ENCODE measurements at regions not wholly inside any gene's neighbourhood (a gene's known extent, or its start where the extent isn't known, plus 50 kb on each side); places are given as distances from the start of the nearest gene placed in this dataset.

DNA sequence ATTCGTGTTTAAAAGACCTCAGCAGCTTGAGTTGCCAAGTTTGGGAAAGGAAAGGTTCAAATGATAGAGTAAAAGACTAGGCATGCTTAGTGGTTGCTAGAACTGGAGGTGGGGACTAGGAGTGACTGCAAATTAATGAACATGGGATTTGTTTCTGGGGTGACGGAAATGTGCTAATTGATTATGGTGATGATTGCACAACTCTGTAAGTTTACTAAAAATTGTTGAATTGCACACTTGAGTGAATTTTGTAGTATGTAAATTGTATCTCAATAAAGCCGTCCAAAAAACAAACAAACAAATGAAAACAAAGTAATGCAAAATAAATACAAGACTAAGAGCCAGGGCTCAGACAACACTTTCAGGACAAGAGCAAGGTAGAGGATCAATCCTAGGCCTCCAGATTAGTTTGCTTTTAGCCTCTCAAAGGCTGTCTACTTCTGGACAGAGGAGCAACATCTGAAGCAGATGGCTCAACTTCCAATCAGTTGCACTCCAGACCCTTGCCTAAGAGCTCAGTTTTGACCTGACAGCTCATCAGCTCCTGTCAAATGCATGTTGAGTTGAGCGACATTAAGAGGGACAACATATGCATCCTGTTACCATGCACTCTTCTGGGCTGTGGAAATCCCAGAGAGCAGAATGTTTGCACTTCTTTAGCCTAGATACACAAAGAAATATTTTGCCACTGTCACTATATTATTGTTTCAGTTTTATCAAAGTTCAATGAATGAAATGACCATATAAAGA, 111.2 kb upstream of the ASIC2 start:
- no peak for DNase-seq

DNA sequence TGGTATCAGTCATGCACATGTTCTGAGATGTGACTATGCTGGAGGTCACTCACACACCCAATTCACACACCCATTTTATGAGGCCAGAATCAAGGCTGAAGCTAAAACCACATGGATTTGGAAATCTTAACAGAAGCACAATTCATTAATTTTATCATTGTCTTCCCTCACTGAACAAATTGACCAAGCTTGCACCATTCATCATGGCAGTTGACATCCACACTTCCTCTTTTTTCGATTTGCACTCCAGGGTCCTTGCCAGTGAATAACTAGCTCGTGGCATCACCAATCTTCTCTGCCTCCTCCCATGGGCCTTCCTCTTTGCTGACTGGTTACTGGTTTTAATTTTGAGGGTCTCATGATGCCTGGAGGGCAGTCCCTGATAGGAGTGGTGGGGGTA, 123.0 kb upstream of the ASIC2 start:
- no peak for DNase-seq

DNA sequence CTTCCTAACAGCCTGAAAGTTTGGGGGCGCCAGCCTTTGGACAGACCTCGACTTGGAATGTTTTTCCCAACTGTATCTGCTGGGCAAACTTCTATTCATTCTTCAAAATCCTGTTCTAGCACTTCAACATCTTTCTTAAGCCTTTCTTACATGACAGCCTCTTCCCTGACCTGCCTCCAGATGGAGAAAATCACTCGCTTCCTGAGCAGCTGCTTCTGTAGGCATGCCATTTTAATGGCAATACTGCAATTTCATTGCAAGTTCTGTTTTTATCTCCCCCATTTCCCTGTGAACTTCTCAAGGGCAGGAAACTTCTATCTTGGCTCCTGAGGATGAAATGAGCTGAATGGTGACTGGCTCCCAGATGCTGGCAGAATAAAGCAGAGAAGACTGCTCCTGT, 128.8 kb upstream of the ASIC2 start:
- no peak for DNase-seq

DNA sequence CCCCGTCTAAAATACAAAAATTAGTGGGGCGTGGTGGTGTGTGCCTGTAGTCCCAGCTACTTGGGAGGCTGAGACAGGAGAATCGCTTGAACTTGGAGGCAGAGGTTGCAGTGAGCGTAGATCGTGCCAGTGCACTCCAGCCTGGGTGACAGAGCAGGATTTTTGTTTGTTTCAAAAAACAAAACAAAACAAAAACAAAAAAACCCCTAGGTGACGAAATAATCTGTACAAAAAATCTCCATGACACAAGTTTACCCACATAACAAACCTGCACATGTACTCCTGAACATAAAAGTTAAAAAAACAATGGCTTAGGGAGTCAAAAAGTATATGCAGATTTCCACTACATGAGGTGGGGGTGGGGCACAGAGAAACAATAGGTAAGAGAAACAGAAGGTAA, 140.5 kb upstream of the ASIC2 start:
- no peak for DNase-seq

DNA sequence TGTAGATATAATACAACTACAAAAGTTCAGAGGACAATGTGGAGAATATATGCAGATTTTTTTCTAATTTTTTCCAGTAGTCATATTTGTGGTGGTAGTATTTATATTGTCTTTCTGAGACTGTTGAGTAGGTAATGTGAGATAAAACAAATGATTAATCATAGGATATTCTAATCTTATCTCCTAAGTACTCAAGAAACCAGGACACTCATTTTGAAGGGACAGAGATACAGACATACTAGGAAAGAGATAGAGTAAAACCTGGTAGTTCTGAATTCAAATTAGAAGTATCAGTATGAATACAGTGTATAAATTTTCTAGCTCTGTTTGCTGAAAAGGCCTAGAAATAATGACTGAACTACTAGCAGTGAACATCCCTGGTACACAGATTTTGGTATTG, 141.7 kb upstream of the ASIC2 start:
- DNase-seq, result no peak

DNA sequence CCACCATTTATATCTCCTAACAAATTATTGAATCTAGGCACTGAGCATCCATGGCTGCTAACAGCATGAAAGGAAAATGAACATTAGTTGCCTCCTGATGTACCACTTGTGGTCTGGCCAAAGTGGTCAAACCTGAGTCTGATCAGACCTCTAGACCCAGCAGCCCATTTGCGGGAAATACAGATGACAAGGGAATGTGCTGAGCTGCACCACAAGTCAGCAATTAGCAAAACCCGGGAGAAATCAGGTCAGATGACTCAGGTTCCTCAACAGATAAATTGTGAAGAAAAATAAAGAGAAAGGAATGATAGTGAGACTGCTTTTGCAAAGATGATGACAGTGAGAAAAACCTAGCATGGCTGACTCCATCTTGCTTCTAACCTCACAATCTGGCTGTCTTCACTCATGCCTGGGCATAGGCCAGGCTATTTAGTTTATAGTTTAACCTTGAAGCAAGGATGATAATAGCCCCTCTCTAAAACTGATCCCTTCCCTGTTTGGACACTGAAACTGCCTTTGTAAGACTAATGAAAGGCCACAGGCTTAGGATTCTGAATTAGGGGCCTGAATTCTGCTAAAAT, 142.7 kb upstream of the ASIC2 start:
- no peak for DNase-seq

DNA sequence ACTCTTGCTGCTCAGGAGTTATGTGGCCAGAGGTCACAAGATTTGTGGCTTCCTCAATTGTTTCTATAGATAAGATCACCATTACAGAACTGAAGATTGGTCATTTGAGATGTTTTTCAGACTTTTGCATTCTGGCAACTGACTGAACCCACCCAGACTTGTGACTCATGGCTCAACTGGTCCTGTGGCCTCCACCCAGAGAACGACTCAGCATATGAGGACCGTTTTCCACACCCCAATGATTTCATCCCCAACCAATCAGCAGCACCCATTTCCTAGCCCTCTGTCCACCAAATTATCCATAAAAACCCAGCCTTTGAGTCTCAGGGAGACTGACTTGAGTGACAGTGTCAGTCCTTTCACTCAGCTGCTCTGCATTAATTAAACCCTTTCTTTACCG, 143.2 kb upstream of the ASIC2 start:
- DNase-seq, result no peak

DNA sequence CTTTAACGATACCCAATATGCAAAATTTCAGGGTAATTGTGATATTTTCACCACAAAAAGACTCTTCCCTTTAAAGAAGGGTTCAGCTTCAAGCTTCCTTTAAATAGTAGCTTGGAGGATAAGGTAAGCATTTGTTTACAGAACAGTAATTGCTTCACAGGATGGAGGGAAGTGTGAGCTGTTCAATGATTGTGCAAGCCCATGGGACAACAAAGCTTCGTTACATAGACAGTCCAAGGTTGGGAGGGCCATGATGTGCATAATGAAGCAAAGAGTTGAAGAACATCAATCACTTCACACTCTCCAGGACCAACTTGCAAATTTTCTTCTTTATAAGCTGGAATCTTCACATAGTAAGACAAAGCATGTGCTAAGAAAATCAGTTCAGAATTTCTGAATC, 145.0 kb upstream of the ASIC2 start:
- no peak for DNase-seq

DNA sequence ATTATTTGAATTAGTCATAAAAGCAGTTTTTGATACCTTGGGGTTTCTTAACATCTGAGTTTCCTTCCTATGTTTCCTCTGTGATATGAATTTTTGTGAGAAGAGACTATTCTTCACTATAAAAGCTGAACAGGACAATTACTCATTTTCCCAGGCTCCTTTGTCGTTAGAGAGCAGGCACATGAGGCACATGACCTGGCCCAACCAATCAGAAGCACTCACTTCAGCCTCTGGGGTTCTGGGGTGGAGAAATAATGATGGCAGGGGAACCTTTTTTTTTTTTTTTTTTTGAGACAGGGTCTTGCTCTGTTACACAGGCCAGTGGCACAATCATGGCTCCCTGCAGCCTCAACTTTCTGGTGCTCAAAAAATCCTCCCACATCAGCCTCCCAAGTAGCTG, 145.5 kb upstream of the ASIC2 start:
- no peak for DNase-seq

DNA sequence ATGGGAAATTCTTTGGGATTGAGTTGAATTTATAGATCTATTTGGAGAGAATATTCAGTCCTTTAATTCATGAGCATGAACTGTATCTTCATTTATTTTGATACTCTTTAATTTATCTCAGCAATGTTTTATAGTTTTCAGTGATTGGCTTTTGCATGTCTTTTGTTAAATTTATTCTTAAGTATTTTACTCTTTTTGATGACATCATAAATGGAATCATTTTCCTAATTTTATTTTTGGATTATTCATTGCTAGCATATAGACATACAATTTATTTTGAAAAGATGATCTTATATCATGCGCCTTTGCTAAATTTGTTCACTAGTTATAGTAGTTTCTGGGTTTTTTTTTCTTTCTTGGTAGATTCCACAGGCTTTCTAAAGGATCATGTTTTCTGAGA, 149.2 kb upstream of the ASIC2 start:
- DNase-seq, result no peak

DNA sequence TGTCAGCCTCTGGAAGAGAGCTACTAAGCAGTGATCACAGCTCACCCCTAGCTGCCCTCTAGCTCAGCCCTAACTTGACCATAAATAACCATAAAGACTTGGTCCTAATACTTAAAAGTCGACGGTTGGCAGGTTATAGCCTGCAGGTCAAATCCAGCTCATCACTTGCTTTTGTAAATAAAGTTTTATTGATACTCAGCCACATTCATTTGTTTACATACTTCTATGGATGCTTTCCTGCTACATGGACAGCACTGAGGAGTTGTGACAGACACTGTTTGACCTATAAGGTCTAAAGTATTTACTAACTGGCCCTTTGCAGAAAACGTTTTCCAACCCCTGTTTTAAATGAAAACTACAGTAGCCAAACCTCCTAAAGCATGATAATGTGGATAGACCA, 151.6 kb upstream of the ASIC2 start:
- DNase-seq, result no peak

DNA sequence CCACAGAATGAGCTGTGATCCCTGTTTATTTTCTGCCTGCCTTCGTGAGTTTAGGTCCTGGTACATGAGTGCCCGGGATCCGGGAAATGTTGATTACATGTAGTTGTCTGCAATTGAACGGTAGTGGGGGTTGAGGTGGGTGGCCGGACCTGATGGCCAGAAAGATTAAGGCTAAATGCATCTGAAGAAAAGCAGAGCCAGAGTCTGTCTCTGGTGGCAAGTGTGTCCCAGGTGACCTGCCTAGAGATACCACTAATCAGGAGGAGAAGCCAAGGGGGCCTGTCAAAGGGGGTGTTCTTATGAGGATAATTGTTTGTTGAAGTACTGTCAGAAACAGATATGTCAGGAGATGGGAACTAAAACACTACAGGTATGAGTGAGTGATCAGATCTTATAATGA, 154.0 kb upstream of the ASIC2 start:
- DNase-seq, result no peak

DNA sequence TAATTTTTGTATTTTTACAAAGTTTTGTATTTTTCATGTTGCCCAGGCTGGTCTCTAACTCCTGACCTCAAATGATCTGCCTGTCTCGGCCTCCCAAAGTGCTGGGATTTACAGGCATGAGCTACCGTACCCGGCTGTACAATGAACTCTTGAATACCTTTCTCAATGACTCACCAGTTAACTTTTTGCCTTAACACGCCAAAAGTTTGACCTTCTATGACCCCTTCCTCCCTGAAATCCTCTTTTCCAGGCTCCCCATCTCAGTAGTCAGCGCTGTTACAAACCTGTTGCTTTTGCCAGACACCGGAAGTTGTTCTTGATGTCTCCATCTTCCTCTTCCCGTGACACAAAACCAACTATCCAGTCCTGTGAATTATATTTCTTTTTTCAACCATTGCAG, 158.1 kb upstream of the ASIC2 start:
- no peak for DNase-seq

DNA sequence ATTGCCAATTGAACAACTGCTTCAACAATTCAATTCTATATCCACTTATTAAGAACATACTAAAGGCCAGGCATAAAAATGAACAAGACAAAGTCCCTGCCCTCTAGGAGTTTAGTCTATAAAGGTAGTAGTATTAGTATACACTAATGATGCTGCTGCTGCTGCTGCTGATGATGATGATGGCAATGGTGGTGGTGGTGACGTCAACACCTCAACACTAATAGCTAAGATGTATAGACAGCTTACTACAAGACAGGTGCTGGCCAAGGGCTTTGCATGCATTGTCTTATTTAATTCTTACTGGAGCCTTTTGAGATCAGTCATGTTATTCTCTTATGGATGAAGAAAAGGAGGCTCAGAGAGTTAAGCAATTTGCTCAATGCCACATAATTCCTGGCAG, 164.4 kb upstream of the ASIC2 start:
- DNase-seq, result no peak

DNA sequence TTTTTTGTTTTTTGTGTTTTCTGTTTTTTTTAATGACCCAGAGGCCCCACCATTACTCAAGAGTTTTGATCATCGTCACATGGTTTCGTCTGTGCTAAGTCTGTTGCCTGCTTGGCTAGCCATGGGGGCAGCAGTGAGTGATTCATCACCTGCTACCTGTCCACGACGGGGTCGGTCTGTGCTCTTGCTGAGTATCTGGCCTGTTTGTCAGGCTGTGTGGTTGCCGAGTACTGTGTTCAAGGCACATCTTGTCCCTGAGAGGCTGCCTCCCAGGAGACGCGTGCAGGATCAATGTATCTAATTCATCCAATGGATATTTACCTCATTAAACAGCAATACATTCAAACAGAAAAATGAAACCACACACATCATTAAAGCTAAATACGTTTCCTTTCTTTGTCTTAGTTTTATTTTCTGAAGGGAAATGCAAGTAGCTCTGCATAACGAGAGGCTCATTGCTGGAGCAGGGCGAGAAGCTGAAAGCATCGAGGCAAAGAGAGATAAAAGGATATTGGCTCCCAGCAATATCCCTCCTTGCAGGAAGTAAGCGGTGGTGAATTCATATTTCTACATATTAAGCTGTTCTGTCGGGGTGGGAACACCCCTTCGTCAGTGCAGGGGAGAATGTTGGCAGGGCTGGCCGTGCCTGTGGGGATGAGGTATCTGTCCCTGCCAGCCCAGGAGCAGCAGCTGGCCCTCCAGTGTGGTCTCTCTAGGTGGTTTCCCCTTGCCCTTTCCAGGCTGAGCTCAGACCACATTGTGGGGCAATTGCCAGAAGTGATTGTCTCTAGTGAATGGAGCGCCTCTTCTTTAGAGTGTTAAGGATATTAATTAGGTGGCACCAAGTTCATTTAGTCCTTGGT, 166.2 kb upstream of the ASIC2 start:
- DNase-seq, result no peak

DNA sequence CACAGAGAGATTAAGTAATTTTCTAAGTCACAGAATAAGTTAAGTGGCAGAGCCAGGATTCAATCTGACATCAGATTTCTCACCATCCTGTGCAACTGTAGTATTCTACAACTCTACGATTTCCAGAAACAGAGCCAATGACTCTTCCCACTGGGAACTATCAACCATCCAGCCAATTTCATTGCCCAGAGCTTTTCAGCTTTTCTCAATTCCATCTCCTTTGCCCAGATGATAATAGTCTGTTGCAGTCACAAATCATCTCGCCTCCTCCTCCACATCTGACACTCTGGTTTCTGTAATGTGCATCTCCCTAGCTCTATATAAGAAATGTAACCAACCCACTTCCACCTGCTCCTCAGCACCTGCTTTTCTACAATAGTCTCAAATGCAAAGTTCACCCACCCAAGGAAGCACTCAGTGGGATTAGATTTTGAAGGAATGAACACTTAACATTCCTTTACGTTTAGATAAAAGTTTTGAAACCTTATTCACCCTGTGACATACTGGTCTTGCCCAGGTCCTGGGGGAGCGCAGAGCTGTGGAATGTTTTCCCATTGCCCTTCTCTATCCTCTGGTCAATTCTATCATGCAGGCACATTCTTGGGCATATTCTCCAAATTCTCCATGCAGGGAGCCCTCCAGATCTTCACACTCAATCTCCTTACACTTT, 167.8 kb upstream of the ASIC2 start:
- DNase-seq, result no peak

DNA sequence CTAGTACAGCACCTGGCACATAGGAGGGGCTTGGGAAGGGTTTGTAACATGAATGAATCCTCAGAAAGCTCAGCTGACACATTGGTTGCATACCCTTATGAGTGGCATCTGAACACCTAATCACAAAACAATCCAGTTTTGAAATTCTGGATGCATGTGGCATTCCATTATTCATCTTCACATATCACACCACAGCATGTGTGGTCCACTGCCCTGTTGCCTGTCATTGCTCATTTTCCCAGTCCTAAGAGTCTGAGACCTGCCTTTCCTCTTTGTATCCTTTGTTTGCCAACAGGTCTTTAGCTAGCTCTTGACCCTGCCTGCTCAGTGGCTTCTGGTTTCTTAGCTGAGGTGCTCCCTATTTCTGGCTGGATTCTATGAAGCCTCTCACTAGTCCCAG, 170.8 kb upstream of the ASIC2 start:
- DNase-seq, result no peak

DNA sequence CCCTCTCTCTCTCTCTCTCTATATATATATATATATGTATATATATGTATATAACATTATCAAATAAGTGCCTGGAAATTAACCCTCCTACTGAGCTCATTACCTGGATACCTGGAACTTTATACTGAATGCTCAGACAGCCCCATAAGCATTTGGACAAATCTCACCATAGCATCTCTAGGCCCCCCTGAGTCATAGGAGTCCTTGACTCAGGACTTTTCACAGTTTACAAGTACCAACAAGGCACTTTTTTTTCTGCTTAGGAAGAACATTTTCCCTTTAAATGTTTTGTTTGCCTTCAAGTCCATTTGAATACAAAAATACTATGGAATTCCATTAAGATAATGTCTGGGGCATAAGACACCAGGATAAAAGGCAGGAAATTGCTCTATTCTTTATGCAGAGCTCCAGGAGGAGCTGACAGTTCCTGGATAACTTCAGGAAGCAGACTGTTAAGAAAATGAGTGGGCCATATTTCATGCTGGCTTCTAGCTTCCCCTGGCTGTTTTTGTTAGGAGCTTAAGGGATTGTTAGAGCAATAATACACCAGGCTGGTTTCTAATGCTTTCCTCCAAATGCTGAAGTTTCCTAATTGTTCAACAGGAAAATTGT, 171.7 kb upstream of the ASIC2 start:
- DNase-seq, result no peak

DNA sequence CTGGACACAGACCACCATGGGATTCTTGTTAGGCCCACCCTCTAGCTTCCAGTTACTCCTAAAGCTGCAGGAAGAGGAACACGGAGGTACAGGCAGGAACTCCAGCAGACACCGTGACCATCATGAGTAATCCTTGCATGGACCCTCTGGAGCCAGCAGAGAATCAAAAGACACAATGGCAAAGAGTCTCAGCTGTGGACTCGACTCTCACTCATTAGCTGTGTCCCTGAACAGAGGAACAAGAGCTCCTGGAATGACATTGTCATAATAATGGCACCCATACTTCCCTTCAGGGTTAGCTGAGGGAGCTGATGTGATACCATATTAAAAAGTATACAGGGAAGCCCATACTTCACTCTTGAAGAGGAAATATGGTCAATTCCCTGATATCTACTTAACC, 176.3 kb upstream of the ASIC2 start:
- no peak for DNase-seq

DNA sequence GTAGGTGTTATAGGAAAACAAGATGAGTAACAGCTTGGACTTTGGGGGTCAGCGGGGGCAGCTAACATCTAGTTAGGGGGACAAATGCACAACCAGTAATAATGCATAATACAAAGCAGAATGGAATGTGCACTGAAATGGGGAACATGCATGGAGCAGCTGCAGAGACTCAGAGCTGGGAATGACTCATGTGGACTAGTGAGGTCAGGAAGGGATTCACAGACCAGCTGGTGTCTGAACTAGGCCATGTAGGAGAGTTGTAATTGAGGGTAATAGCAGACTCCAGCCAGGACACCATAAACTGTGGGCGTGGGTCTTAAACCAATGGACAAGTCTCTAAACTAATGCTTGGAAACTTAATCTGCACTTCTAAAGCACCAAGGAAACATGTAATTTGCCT, 176.8 kb upstream of the ASIC2 start:
- DNase-seq, result no peak

DNA sequence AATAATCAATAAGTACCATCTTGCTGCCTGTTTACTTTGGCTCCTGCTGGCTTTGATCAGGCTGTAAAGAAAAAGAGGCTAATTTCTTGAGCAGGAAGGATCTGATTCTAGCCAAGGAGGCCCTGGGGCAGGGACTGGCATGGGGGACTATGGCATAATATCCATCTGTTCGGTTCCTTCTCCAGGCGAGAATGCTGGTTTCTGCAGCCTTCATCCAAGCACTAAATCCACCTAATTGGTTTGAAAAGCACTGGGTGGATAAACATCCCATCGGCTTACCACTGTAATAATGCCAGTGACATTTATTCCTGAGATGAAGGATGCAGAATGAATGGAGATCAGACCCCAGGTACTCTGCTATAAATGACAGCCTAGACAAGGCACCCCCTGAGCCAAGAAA, 180.0 kb upstream of the ASIC2 start:
- DNase-seq, result no peak

DNA sequence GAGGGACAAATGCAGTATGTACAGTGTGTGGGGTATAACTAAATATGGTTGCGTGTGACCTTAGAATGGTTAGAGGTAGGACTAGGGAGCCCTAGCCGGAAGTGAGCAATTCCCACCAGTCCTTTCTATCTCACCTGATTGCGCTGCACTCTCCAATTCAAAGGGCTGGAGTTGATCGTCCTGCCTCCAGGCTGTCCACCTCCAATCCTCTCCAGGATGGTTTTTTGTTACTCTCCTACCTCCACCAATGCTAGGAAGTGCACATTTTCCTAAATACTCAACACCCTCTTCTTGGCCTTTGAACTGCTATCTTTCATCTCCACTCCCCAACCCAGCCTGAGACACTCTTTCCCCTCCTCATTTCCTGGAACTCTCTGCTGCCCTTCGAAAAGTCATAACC, 181.7 kb upstream of the ASIC2 start:
- no peak for DNase-seq

DNA sequence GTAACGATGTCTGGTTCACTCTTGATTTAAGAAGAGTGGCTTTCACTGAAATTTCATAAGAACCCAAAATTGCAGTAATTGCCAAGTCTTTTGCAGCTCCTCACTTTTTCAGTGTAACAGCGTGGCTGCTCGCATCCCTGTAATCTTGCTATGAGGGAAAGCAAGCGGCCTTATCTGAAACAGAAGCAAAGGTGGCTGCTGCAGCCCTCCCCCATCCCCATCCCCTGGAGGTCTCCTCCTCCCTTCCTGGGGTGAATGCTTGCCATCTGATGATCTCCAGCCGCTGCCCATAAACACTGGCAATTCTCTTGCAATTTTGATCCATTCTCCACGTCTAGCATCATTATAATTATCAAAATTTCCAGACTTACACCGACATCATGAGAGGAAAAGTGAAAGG, 182.5 kb upstream of the ASIC2 start:
- no peak for DNase-seq

All from DMS153 (cell line).